Ishikawa (cell line): ENCODE measurements at regions not wholly inside any gene's neighbourhood (a gene's known extent, or its start where the extent isn't known, plus 50 kb on each side); places are given as distances from the start of the nearest gene placed in this dataset.

Experiments
- CEBPB ChIP-seq: IDR thresholded peaks from 2 replicates; pipeline ENCODE4 v1.6.1; 2012
- CREB1 ChIP-seq: IDR thresholded peaks from 2 replicates; pipeline ENCODE4 v1.6.1; 2012; ENCODE audit warnings: low read depth
- EGR1 ChIP-seq: IDR thresholded peaks from 2 replicates; pipeline ENCODE4 v1.6.1; 2012
- EP300 ChIP-seq: IDR thresholded peaks from 2 replicates; pipeline ENCODE4 v1.6.1; 2012; ENCODE audit warnings: borderline replicate concordance
- FOXM1 ChIP-seq: IDR thresholded peaks from 2 replicates; pipeline ENCODE4 v1.6.1; 2012; ENCODE audit warnings: low read depth, borderline replicate concordance
- MAX ChIP-seq: IDR thresholded peaks from 2 replicates; pipeline ENCODE4 v1.6.1; 2012
- NFIC ChIP-seq: IDR thresholded peaks from 2 replicates; pipeline ENCODE4 v1.6.1; 2012
- RAD21 ChIP-seq: IDR thresholded peaks from 2 replicates; pipeline ENCODE4 v1.6.1; 2012; ENCODE audit warnings: low read depth
- TAF1 ChIP-seq: IDR thresholded peaks from 2 replicates; pipeline ENCODE4 v1.6.1; 2012; ENCODE audit warnings: low read depth, mild to moderate bottlenecking
- TCF12 ChIP-seq: IDR thresholded peaks from 2 replicates; pipeline ENCODE4 v1.6.1; 2012; ENCODE audit warnings: low read depth
- TEAD4 ChIP-seq: IDR thresholded peaks from 2 replicates; pipeline ENCODE4 v1.6.1; 2012
- YY1 ChIP-seq: IDR thresholded peaks from 2 replicates; pipeline ENCODE4 v1.6.1; 2012; ENCODE audit warnings: low read depth
- ZBTB7A ChIP-seq: IDR thresholded peaks from 2 replicates; pipeline ENCODE4 v1.6.1; 2012; ENCODE audit warnings: low read depth
- TF ChIP-seq, protein P1 (sequence below): IDR thresholded peaks from 2 replicates; pipeline ENCODE4 v1.6.1; 2012
- TF ChIP-seq, protein P2 (sequence below): IDR thresholded peaks from 2 replicates; pipeline ENCODE4 v1.6.1; 2012; ENCODE audit warnings: low read depth, mild to moderate bottlenecking

DNA sequence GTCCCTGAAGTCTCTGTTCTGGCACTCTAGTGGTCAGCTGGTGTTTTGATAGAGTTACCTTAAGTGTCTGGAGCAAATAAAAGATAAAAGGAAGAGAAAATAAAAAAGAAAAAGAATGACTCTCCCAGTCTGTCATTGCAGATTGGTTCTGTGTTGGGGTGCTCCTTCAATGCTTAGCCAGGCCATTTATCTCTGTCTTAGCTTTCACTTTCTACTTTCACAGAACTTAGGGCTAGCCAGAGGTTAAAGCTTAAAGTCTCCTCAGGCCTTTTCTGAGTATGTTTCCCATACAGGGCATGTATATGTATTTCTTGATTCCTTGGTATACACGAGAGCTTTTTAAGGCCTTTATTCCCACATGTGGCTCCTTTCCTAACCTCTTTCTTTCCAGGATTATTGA is 83.1 kb upstream of the TEX13D start:
- no peak for TF ChIP-seq EGR1
- TF ChIP-seq FOXM1, result no peak
- TF ChIP-seq, protein P1, sequence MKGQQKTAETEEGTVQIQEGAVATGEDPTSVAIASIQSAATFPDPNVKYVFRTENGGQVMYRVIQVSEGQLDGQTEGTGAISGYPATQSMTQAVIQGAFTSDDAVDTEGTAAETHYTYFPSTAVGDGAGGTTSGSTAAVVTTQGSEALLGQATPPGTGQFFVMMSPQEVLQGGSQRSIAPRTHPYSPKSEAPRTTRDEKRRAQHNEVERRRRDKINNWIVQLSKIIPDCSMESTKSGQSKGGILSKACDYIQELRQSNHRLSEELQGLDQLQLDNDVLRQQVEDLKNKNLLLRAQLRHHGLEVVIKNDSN, result no peak
- TF ChIP-seq RAD21, result no peak
- no peak for TF ChIP-seq NFIC

DNA sequence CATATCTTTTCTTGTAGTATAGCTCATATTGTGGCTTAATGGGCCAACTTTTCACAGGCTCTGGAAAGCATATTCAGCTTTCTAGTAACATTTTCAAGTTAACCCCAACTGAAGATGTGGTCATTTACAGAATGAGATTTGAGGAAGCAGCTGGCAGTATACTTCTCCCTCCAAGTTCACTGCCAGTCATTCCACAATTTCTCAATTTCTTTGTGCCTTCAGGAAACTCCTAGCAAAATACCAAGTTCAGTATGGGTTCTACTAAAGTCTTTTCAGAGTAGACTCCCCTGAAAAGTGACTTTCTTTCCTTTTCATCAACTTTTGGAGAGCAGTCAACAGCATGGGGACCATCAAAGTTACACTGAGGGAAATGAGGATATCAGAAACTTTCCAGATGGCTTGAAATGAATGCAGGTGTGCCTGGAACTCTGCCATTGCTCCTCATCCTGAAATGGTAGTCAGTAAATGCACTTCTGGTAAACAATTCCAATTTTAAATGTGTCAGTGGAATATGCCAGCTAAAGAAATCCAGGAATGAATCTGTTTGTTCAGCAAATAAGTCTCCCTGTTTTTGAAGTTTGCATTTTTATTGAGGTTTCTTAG is 81.5 kb upstream of the TEX13D start:
- TF ChIP-seq CEBPB (no peak), ZBTB7A (no peak), RAD21 (no peak), CREB1 (no peak), EP300 (no peak), TCF12 (no peak), MAX (no peak), TAF1 (no peak), TEAD4 (no peak), FOXM1 (no peak)
- TF ChIP-seq, protein P1, result no peak

GRCh38 chrX:124254611-124255010 is 77.8 kb upstream of the TEX13D start:
- TF ChIP-seq, protein P2, sequence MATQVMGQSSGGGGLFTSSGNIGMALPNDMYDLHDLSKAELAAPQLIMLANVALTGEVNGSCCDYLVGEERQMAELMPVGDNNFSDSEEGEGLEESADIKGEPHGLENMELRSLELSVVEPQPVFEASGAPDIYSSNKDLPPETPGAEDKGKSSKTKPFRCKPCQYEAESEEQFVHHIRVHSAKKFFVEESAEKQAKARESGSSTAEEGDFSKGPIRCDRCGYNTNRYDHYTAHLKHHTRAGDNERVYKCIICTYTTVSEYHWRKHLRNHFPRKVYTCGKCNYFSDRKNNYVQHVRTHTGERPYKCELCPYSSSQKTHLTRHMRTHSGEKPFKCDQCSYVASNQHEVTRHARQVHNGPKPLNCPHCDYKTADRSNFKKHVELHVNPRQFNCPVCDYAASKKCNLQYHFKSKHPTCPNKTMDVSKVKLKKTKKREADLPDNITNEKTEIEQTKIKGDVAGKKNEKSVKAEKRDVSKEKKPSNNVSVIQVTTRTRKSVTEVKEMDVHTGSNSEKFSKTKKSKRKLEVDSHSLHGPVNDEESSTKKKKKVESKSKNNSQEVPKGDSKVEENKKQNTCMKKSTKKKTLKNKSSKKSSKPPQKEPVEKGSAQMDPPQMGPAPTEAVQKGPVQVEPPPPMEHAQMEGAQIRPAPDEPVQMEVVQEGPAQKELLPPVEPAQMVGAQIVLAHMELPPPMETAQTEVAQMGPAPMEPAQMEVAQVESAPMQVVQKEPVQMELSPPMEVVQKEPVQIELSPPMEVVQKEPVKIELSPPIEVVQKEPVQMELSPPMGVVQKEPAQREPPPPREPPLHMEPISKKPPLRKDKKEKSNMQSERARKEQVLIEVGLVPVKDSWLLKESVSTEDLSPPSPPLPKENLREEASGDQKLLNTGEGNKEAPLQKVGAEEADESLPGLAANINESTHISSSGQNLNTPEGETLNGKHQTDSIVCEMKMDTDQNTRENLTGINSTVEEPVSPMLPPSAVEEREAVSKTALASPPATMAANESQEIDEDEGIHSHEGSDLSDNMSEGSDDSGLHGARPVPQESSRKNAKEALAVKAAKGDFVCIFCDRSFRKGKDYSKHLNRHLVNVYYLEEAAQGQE, result no peak
- no peak for TF ChIP-seq YY1
- no peak for TF ChIP-seq MAX
- no peak for TF ChIP-seq RAD21
- no peak for TF ChIP-seq NFIC
- no peak for TF ChIP-seq ZBTB7A
- no peak for TF ChIP-seq CEBPB
- TF ChIP-seq, protein P1, result no peak
- no peak for TF ChIP-seq FOXM1
- TF ChIP-seq CREB1, result no peak
- no peak for TF ChIP-seq TEAD4

DNA sequence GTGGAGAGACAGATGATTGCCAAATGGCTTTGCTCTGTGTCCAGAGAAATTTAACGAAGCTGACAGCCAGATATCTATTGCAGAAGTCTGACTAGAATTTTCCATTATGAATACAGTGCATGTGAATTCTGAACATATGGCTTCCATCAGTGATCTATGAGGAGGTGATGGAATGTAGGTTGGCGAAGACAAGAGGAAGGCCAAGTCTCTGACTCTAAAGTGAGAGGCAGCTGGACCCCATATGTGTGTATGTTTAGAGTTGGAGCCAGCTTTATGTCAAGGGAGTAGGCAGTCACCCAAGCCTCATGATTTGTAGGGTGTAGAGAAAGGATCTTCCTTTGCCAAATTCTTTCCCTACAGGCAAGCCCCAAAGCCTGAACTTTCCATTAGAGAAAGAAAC is 76.2 kb upstream of the TEX13D start:
- TF ChIP-seq FOXM1 (no peak), MAX (no peak), EP300 (no peak), ZBTB7A (no peak), CEBPB (no peak), NFIC (no peak), RAD21 (no peak), TAF1 (no peak), YY1 (no peak)
- TF ChIP-seq, protein P2, result no peak
- TF ChIP-seq, protein P1, result no peak

DNA sequence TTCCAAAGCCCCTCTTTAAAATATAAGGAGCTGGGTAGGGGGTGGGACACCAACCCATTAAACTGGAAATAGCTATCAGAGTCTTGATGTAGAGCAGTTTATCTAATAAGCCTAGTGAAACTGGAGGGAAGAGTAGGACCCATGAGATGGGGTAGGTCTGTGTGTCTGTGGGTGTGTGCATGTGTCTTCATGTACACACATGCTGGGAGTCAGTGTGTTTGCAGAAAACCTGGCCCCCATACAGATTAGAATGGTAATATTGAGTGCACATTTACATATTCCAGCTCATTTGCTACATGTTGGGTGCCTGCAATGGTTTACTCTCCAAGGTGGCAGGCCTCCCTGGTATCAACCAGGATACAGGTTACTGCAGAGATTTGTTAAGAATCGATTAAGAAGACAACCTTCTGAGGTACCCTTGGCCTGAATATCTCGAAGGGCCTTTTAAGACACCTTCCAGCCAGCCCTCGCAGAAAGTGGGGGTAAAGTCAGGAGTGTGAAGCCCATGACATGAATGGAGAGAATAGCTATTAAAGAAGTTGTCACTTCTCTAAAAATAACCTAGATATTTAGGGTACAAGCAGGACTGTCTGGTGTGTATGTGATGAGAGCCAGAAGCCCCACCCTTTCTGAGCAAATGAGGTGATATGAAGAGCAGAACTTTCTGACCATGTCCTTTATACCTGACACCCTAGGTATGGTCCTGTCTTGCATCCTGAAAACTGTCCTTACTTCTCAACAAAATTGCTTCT is 75.7 kb upstream of the TEX13D start:
- TF ChIP-seq CREB1 (no peak), NFIC (no peak), TCF12 (no peak), YY1 (no peak)
